Gastroesophageal sphincter (tissue), 3 donors: ENCODE measurements at regions not wholly inside any gene's neighbourhood (a gene's known extent, or its start where the extent isn't known, plus 50 kb on each side); places are given as distances from the start of the nearest gene placed in this dataset.

ENCODE experiments used
- EP300 ChIP-seq: sonication (generic); formaldehyde crosslinking; IDR thresholded peaks from one replicate; pipeline ENCODE4 v1.6.1; 2017; ENCODE audit warnings: antibody characterized with exemption, mild to moderate bottlenecking
- POLR2A ChIP-seq, 2 donors: fragments of 450-650 bp; IDR thresholded peaks; one replicate each; pipeline ENCODE4 v1.6.1; 2017; ENCODE audit warnings: antibody characterized with exemption in 2 of 2, mild to moderate bottlenecking in 2 of 2, moderate library complexity in 1 of 2
- POLR2AphosphoS5 ChIP-seq: sonication (generic); formaldehyde crosslinking; IDR thresholded peaks from one replicate; pipeline ENCODE4 v1.6.1; 2017; ENCODE audit warnings: antibody characterized with exemption
- TF ChIP-seq, protein P1 (sequence below), 4 experiments: fragments of 200-600 bp in 2 of 4; fragments of 450-650 bp in 2 of 4; sonication (generic) in 1 of 4; IDR thresholded peaks; one replicate each; pipeline ENCODE4 v1.5.1; 2017 to 2019; ENCODE audit warnings: antibody characterized with exemption in 4 of 4, mild to moderate bottlenecking in 2 of 4, moderate library complexity in 2 of 4

DNA sequence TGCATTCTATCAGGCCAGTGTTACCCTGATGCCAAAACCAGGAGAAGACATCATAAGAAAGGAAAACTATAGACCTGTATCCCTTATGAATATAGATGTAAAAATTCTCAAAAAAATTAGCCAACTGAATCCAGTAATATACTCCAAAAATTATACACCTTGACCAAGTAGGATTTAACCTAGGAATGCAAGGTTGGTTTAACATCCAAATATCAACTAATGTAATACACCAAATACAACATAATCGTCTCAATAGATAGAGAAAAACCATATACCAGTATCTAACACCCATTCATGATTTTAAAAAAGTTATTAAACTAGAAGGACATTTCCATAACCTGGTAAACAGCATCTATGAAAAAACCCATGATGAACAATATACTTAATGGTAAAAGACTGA, 56.5 kb upstream of the SELENOK start:
- TF ChIP-seq, protein P1, sequence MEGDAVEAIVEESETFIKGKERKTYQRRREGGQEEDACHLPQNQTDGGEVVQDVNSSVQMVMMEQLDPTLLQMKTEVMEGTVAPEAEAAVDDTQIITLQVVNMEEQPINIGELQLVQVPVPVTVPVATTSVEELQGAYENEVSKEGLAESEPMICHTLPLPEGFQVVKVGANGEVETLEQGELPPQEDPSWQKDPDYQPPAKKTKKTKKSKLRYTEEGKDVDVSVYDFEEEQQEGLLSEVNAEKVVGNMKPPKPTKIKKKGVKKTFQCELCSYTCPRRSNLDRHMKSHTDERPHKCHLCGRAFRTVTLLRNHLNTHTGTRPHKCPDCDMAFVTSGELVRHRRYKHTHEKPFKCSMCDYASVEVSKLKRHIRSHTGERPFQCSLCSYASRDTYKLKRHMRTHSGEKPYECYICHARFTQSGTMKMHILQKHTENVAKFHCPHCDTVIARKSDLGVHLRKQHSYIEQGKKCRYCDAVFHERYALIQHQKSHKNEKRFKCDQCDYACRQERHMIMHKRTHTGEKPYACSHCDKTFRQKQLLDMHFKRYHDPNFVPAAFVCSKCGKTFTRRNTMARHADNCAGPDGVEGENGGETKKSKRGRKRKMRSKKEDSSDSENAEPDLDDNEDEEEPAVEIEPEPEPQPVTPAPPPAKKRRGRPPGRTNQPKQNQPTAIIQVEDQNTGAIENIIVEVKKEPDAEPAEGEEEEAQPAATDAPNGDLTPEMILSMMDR (IDR thresholded peaks at IDR 0.05) = no peak
- no peak for TF ChIP-seq POLR2A (IDR thresholded peaks at IDR 0.05)
- TF ChIP-seq EP300 = no peak
- no peak for TF ChIP-seq POLR2AphosphoS5
